WTC11 (cell line): ENCODE measurements at regions not wholly inside any gene's neighbourhood (a gene's known extent, or its start where the extent isn't known, plus 50 kb on each side); places are given as distances from the start of the nearest gene placed in this dataset.

Experiments used
- GABPB1 ChIP-seq: sonication (generic); formaldehyde crosslinking; IDR thresholded peaks from 2 replicates; pipeline ENCODE4 v1.8.1; 2023; ENCODE audit warnings: mild to moderate bottlenecking, missing genetic modification reagents
- TF ChIP-seq, protein P1 (sequence below): fragments of 200-600 bp; IDR thresholded peaks from 2 replicates; pipeline ENCODE4 v1.8.0; 2022; ENCODE audit warnings: antibody characterized with exemption
- TF ChIP-seq, protein P2 (sequence below): sonication (generic); formaldehyde crosslinking; conservative IDR thresholded peaks from 2 replicates; pipeline ENCODE4 v1.8.1; 2023; ENCODE audit warnings: mild to moderate bottlenecking, low read depth, missing genetic modification reagents, moderate library complexity

DNA sequence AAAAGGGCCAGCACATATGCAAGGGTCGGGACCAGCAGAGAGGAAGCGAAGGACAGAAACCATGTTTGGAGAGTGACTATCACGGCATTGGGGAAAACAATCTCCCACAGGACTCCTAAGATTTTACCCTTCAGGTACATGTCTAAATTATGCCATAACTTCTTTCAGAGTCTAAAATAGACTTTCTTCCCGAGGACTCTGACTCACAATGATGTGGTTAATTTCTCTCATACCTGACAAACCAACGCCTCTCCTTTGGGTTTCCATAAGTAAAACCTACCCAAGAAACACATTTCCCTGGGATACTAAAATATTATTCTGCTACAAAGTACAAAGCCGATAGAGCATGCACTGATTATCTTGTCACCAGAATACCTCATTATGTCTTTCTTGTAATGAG is 127.8 kb upstream of the NETO1 start:
- TF ChIP-seq, protein P1, sequence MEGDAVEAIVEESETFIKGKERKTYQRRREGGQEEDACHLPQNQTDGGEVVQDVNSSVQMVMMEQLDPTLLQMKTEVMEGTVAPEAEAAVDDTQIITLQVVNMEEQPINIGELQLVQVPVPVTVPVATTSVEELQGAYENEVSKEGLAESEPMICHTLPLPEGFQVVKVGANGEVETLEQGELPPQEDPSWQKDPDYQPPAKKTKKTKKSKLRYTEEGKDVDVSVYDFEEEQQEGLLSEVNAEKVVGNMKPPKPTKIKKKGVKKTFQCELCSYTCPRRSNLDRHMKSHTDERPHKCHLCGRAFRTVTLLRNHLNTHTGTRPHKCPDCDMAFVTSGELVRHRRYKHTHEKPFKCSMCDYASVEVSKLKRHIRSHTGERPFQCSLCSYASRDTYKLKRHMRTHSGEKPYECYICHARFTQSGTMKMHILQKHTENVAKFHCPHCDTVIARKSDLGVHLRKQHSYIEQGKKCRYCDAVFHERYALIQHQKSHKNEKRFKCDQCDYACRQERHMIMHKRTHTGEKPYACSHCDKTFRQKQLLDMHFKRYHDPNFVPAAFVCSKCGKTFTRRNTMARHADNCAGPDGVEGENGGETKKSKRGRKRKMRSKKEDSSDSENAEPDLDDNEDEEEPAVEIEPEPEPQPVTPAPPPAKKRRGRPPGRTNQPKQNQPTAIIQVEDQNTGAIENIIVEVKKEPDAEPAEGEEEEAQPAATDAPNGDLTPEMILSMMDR = no peak
- TF ChIP-seq, protein P2, sequence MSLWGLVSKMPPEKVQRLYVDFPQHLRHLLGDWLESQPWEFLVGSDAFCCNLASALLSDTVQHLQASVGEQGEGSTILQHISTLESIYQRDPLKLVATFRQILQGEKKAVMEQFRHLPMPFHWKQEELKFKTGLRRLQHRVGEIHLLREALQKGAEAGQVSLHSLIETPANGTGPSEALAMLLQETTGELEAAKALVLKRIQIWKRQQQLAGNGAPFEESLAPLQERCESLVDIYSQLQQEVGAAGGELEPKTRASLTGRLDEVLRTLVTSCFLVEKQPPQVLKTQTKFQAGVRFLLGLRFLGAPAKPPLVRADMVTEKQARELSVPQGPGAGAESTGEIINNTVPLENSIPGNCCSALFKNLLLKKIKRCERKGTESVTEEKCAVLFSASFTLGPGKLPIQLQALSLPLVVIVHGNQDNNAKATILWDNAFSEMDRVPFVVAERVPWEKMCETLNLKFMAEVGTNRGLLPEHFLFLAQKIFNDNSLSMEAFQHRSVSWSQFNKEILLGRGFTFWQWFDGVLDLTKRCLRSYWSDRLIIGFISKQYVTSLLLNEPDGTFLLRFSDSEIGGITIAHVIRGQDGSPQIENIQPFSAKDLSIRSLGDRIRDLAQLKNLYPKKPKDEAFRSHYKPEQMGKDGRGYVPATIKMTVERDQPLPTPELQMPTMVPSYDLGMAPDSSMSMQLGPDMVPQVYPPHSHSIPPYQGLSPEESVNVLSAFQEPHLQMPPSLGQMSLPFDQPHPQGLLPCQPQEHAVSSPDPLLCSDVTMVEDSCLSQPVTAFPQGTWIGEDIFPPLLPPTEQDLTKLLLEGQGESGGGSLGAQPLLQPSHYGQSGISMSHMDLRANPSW = no peak
- TF ChIP-seq GABPB1 = no peak
